NCI-H774 (cell line): ENCODE measurements at regions not wholly inside any gene's neighbourhood (a gene's known extent, or its start where the extent isn't known, plus 50 kb on each side); places are given as distances from the start of the nearest gene placed in this dataset.

Experiments used
- DNase-seq: peaks from one replicate; lab custom pipeline; 2025; lab: John Stamatoyannopoulos, UW

DNA sequence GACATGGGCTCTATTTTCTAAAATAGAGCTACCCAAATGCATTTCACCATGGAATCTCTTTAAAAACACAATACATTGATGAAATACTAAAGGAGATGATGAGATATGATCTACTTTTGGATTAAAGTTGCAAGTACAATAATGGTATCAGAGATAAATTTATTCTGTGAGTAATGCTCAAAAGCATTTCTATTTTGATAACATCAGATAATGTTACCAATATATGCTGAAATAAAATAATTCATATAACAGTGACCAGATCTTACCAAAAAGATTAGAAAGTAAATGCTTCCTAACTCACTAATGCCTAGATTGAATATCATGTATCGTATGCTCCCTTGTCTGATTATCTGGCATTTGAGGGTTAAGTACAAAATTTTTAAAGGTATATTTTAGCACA lies 761.8 kb upstream of the ZNF608 start:
- no peak for DNase-seq

DNA sequence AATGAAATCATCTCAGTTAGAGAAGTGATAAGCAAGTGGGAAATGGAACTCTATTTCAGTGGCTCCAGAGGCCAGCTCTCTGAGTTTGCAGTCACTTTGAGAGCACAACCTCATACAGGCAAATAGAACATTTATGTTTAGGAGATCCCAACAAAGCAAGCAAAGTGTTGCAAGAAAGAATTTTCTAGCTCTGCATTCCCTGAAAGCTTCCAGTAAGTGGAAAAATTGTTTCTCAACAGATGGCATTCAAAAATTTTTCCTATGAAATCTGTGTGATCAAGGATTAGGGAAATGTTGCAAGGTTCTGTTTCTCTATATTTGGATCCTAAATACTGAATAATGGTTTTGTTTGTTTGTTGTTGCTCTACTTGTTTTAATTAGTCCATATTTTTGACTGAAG lies 764.2 kb upstream of the ZNF608 start:
- no peak for DNase-seq

DNA sequence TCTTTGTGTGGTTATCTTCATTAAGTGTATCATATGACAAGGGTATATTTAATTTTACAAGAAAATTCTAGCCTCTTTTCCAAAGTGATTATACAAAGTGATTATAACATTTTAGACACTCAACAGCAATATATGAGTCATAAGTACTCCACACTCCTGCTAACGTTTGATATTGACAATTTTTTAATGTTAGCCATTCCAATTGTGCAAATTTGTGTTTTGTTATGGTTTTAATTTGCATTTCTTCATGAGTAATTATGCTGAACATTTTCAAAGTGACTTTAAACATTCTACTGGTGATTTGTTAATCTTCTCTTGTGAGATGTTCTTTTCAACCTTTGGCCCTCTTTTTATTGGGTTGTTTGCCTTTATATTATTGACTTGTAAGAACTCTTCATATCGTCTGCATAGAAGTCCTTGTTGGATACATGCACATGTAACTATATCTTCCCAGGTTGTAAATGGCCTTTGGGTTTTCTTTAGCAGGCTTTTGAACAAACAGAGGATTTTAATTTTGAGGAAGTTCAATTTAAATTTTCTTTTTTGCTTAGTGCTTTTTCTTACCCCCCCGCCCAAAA lies 771.6 kb upstream of the ZNF608 start:
- DNase-seq, result no peak

DNA sequence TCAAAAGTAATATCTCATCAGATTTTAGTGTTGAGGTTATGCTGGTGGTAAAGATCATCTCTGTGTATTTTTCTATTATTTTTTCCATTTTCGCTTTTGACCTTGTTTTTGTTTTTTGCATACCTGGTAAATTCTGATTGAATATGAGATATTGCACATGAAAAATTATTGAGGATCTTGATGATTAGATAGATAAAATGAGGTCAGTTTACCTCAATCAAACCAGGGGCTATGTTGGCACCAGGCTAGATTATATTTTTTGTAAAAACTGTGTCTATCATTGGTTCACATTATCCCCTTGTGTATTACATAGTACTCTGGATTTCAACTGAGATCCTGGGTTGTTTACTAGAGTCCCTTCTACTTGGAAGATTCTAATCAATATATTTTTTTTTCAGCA lies 774.9 kb upstream of the ZNF608 start:
- DNase-seq, result no peak

DNA sequence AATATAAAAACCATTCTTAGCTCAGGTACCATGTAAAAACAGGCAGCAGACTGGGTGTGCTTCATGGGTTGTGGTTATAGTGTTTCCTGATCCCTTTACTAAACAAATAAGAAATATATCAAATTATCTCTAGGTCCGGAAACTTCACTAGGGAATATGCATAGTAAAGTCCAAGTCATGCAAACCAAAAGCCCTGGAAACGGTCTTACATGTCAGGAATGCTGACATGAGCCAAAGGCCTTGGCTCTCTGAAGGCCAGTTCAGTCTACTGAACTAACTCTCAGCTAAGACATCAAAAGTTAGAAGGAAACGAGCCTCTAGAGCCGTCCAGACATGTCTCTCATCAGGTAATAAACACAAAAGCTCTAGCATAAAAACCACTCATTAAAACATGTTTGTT lies 778.9 kb upstream of the ZNF608 start:
- no peak for DNase-seq

DNA sequence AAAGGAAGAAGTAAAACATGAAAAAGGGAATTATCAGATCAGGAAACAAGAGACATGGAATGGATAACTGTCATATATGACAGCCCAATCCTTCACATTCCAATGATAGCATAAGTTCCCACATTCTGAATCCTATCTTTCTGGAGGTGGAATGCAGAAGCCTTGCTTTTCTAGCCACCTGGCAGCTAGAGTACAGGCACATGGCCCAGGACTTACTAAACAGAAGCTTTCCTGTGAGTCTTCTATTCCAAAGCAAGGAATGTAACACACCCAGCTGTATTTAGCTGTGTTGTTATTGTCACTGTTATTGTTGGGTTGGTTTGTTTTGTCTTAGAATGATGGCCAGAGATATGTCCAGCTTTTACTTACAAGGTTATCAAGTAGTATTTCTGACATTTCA lies 780.5 kb upstream of the ZNF608 start:
- DNase-seq, result no peak

DNA sequence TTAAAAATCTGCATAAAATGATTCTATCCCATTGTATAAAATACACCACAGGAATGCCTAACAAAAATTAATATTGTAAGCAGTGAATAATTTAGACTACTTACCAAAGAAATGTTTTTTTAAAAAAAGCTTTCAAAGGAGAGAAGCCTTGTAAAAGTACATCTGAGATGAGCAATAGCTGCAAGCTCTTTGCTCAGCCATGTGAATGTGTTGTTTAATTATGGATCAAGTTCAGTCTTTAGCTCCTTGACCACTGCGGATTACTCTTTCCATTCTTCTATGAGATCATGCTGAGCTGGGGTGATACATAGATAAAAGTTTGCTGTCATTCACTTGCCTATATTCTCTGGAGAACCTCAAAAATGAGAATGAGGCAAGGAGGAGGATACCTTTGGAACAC lies 782.4 kb upstream of the ZNF608 start:
- no peak for DNase-seq

DNA sequence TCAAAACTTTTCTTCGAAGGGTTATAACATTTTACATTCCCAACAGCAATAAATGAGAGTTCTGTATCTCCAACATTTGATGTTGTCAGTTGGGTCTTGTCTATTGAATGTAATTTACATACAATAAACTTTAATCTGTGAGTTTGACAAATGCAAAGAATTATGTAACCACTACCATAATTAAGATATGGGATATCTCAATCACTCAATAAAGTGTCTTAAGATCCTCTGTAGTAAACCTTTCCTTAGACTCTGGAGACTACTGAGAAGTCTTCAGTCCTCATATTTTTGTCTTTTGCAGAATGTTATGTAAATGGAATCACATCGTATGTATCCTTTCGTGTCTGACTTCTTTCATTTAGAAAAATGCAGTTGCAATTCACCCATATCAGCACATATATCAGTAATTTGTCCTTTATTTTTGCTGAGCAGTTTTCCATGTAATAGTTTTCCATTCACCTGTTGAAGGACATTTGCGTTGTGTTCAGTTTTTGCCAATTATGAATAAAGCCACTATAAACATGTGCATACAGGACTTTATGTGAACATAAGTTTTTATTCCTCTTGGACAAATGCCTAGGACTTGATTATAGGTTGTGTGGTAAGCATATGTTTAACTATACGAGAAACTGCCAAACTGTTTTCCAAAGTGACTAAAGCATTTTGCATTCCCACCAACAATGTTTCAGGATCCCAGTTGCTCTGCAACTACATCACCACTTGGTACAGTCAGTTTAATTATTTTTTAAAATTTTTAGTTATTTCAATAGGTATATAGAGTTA lies 784.6 kb upstream of the ZNF608 start:
- DNase-seq, result no peak

DNA sequence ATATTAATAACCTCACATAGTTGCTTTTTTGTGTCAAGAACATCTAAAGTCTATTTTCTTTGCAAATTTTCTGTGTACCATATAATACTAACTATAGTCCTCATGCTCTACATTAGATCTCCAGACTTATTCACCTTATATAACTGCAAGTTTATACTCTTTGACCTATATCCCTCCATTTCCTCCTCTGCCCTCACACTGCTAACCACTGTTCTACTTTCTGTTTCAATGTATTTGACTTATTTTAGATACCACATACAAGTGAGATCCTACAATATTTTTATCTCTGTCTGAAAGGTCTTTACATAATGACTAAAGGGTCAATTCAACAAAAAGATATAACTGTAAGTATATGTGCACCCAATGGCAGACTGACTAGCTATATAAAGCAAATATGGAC lies 789.7 kb upstream of the ZNF608 start:
- no peak for DNase-seq

DNA sequence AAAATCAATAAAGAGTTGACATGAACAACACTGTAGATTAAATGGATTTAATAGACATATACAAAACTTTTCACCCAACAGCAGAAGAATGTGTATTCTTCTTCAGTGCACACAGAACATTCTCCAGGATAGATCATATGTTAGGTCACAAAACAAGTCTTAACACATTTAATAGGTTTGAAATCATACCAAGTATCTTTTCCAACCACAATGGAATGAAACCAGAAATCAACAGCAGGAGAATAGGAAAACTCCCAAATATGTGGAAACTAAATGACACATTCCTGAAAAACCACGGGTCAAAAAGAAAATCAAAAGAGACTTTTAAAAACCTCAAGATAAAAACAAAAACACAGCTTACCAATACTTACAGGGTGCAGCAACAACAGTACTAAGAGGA lies 790.1 kb upstream of the ZNF608 start:
- DNase-seq, result no peak

DNA sequence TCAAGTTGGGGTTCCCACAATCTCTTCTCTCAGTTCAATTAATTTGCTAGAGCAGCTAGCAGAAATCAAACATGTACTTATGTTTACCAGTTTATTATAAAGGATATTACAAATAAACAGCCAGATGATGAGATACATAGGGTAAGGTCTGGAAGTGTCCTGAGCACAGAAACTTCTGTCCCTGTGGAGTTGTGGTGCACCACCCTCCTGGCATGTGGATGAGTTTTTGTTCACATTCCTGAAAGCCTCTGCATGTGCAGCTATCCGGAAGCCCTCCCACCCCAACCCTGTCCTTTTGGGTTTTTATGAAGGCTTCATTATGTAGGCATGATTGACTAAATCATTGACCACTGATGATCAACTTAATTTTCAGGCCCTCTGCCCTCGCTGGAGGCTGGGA lies 791.2 kb upstream of the ZNF608 start:
- no peak for DNase-seq

DNA sequence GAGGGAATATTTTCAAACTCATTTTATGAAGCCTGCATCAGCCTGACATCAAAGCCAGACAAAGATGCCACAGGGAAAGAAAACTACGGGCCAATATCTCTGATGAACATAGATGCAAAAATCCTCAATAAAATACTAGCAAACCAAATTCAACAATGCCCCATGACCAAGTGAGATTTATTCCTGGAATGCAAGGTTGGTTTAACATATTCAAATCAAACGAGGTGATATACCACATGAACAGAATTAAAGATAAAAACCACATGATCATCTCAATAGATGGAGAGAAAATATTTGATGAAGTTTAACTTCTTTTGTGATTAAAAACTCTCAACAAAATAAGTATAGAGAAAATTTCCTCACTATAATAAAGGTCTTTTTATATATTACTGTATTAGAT lies 792.0 kb upstream of the ZNF608 start:
- DNase-seq, result no peak

DNA sequence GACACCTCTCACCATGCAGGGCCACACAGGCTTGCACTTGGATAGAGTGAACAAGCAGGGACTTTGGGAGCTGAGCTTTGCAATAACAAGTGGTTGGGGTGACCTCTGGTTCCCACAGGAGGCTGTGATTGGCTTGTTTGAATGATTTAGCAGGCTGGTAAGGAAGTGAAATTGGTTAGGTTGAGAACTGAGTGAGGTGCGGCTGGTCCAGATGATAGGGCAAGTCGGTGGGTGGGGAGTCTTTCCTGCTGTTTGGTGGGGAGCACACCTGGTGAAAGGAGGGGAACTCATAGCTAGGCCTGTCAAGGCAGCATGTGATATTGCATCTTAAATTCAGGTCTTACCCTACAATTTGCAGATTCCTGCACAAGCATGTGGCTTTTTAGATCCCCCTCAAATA lies 794.6 kb upstream of the ZNF608 start:
- no peak for DNase-seq

DNA sequence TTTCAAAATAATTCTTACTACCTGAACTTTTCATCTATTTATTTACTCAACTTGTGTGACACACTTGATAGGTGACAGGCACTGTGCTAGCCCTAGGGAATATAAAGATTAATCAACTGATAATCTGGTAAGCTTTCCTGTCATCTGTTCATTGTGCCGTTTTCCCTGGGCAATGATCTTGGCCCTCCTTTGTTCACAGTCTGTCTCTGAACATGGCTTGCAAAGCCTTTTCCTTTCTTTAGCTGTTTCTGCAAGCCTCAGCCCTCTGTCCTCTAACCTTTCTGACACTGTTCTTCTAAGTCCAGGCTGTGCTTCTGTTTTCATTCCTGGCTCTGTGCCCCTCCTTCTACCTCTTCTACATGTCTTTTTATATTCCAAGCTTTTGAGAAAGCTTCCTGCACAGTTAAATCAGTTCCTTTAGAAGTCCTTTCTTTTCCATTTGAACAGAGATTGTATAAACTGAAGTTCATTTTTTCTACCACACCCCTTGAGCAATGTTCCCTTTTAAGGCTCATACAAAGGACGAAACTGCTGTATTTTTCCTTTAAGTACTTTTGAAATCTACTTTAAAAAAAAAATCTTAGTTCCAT lies 803.0 kb upstream of the ZNF608 start:
- no peak for DNase-seq

DNA sequence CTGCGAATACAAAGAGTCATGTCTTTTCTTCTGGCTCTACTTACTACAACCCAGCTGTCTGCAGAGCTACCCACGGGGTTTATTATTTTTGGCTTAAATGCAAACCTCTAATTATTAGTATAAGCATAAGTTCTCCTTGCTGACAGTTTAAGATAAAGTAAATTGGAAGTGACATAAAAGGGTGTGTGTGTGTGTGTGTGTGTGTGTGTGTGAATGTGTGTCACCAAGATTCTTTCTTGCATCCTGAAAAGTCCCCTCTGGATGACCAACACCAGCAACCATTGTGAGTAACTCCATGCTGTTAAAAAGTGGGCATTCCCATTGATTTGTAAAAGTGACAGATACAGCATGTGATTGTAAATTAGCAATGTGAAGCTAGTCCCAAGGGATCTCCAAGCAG lies 803.8 kb upstream of the ZNF608 start:
- no peak for DNase-seq

DNA sequence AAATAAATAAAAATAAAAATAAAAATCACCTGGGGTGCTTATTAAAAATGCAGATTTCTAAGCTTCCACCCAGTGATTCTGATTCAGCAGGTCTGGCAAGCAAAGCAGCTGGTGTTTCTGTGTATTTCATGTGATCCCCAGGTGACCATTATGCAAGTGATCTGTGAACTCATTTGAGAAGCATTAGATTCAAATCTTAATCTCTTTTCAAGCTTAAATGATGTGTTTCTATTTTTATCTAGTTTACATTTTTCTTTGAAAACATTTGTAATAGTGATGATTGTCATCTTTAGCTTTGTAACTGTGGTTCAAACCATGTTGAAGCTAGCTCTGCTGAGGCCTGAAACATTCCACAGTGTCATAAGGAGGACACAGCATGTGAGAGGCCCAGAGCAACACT lies 804.8 kb upstream of the ZNF608 start:
- DNase-seq, result no peak

DNA sequence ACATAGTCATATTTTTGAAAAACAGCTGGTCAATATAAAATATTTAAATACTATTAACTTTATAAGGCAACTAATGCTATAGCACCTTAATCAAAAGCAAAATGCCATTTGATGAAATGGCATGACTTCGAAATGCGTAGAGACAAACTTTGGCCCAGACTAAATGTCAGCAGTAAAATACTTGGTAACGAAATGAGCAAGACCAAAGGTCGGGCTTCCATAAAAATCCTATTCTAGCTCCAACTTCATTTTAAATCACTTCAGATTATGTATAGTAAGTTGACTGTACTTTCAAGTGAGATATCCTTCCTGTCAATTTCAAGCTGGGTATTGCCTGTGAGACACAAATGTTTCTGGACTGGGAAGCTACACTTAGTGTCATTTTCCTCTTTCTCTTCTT lies 805.4 kb upstream of the ZNF608 start:
- DNase-seq, result no peak

DNA sequence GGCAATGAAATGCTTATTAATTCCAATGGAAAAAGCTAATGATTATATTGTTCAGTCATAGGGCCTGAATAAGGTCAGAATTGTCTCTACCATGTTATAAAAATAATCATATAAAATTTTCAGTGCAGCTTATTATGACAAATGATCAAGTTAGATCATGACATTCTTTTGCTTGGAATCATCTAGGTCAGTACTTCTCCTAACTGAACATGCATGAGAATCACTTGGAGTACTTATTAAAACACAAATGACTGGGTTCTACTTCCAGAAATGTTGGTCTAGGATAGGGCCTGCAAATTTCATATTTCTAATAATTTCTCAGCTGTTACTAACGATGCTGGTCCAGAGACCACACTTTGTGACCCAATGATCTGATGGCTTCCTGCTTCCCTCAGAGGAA lies 806.0 kb upstream of the ZNF608 start:
- no peak for DNase-seq

DNA sequence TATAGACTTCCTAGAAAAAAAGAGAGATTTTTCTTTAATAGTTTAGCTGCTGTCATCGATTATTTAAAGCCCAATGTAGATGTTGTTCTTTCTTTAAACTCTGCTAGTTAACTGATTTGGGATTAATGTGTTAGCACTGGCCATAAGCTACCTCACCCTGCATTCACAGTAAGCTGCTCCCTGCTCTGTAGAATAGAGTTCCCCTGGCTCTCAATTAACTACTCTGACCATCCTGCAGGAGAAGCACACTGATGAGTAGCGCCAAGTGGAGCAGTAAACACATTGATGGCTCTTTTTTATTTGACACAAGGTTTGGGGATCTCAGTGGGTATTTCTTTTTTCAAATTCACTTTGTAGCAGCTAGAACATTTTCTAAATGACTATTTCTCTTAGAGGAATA lies 807.9 kb upstream of the ZNF608 start:
- no peak for DNase-seq

DNA sequence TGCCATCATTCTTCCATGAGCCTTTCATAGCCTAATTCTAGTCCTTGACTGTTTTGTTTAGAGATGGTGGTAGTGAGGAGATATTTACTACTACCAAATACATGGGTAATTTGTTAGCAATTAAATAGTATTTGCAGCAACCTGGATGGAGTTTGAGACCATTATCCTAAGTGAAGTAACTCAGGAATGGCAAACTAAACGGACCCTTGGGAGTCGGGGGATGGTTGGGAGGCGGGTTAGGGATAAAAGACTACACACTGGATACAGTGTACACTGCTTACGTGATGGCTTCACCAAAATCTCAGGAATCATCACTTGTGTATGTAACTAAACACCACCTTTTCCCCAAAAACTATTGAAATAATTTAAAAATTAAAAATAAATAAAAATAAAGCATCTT lies 809.2 kb upstream of the ZNF608 start:
- no peak for DNase-seq

DNA sequence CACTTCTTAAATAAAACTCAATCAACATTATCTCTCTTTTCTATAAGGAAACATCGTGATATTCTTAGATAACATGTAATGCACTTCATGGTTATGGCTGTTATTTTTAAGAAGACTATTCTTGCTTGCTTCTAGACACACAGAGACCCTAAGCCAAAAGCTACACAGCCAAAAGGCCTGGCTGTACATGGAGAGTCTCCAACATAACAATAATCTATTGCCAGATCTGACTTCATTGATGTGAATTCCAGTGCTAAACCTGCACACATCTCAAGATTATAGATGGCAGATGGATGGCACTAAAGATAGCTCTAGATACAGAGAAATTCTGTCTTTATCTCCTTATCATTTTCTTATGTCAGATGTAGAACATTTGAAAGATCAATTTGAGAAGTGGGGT lies 811.6 kb upstream of the ZNF608 start:
- DNase-seq, result no peak

DNA sequence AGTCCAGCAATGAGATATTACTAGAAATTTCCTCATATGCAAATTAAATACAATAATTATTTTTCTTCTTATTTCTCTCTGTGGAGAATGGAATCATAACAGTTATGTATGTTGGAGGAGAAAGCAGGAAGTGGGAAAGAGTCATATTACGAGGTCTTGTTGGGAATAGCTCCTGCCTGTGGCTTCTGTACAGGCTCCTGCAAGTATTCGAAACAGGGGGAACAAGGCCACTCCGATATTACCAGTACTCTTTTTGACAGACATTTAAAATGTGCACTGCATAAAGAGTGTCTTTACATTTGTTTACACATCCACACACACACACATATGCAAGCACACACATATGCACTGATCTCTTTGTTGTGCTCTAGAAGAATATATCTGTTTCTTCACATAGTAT lies 812.0 kb upstream of the ZNF608 start:
- no peak for DNase-seq

DNA sequence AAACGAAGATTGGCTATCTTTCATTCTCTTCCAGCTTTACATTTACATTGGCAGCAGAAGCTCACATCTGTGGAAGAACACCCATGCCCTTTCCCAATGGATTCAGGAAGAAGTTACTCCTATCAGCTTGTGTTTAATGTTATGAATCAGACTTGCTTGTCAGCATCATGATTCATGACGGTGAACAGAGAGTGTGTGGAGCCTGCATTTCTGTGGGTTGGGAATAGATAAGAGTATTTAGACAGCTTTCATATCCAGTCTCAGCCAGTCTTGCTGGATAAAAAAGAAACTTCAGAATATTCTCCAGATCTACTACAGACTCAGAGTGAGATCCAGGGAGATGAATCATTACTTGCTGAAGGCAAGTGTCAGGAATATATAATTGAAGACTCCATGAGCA lies 812.9 kb upstream of the ZNF608 start:
- no peak for DNase-seq
